CD4-positive, alpha-beta T cell treated with Interleukin-1 beta for 1 hour (primary cell): ENCODE measurements at regions not wholly inside any gene's neighbourhood (a gene's known extent, or its start where the extent isn't known, plus 50 kb on each side); places are given as distances from the start of the nearest gene placed in this dataset.

ENCODE experiments used
- DNase-seq, 2 donors: peaks; one replicate each; pipeline ENCODE4 v3.0.0-alpha.2; 2020 to 2022

GRCh38 chr6:48893048-48893447 lies 570.0 kb downstream of the MMUT start:
- DNase-seq: no peak

- no peak for DNase-seq
Observed at GRCh38 chr6:48891308-48891707, 571.7 kb downstream of the MMUT start.

- no peak for DNase-seq
Observed at GRCh38 chr6:48889429-48889828, 573.6 kb downstream of the MMUT start.

- DNase-seq: no peak
Observed at GRCh38 chr6:48883116-48883515, 579.9 kb downstream of the MMUT start.

GRCh38 chr6:48881551-48881950 lies 581.5 kb downstream of the MMUT start:
- DNase-seq: no peak

- DNase-seq: no peak
Observed at GRCh38 chr6:48869595-48869994, 593.5 kb downstream of the MMUT start.

- DNase-seq: no peak
Observed at GRCh38 chr6:48866682-48867081, 596.4 kb downstream of the MMUT start.

- DNase-seq: no peak
Observed at GRCh38 chr6:48860175-48860574, 602.9 kb downstream of the MMUT start.

GRCh38 chr6:48859562-48860123 lies 603.4 kb downstream of the MMUT start:
- no peak for DNase-seq

GRCh38 chr6:48845219-48845618 lies 617.8 kb downstream of the MMUT start:
- no peak for DNase-seq

- DNase-seq: no peak
Observed at GRCh38 chr6:48844696-48845095, 618.4 kb downstream of the MMUT start.

GRCh38 chr6:48840896-48841295 lies 622.2 kb downstream of the MMUT start:
- no peak for DNase-seq

GRCh38 chr6:48839206-48839605 lies 623.8 kb downstream of the MMUT start:
- no peak for DNase-seq

GRCh38 chr6:48837744-48838143 lies 625.3 kb downstream of the MMUT start:
- no peak for DNase-seq

- DNase-seq: no peak
Observed at GRCh38 chr6:48835421-48835958, 627.6 kb downstream of the MMUT start.

- DNase-seq: no peak
Observed at GRCh38 chr6:48834706-48835105, 628.3 kb downstream of the MMUT start.

GRCh38 chr6:48833916-48834315 lies 629.1 kb downstream of the MMUT start:
- DNase-seq: no peak

- DNase-seq: no peak
Observed at GRCh38 chr6:48826901-48827701, 636.0 kb downstream of the MMUT start.

- DNase-seq: no peak
Observed at GRCh38 chr6:48826152-48826515, 636.9 kb downstream of the MMUT start.

GRCh38 chr6:48825501-48826151 lies 637.4 kb downstream of the MMUT start:
- DNase-seq: no peak

- no peak for DNase-seq
Observed at GRCh38 chr6:48818052-48818412, 645.0 kb downstream of the MMUT start.

- no peak for DNase-seq
Observed at GRCh38 chr6:48817333-48818051, 645.6 kb downstream of the MMUT start.

GRCh38 chr6:48814957-48815356 lies 648.1 kb downstream of the MMUT start:
- DNase-seq: no peak
